ENCODE measurements at regions not wholly inside any gene's neighbourhood (a gene's known extent, or its start where the extent isn't known, plus 50 kb on each side); places are given as distances from the start of the nearest gene placed in this dataset.

DNA sequence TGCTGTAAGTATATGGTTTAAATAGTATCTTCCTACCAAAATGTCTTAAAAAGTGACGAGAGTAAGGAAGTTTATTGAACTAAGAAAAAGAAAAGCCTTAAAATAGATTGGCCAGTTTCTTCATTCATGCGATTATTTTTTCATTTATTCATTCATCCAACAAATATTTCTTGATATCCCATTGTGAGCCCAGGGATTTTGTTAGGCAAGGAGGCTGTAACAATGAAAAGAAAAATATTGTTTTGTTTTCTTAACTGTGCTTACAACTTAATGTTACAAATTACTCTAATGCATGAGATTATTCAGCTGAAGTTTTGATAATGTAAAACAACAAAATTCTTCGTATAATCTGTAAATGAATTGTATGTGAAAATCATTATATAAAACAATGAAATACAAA is 882.0 kb downstream of the LTN1 start:
- H3K4me3 Mint-ChIP-seq: no peak overlapping the region
- H3K36me3 Mint-ChIP-seq: no peaks in the 10 kb centered on the region
- no peaks in the 10 kb centered on the region for H3K9me3 Mint-ChIP-seq
- POLR2A ChIA-PET: no interaction called here
- no peak for ATAC-seq
- no peak for DNase-seq (ENCODE audit: low spot score)
- no peak overlapping the region for H3K27ac Mint-ChIP-seq
- CTCF ChIA-PET: interaction anchor here (1.7 kb wide), 1 partner anchor 226 kb away, joined by 4 read pairs; no protein-coding TSS in a partner anchor
- H3K4me1 Mint-ChIP-seq: no peaks in the 10 kb centered on the region
- TF ChIP-seq ZNF416 (CRISPR knock-in tag; IDR thresholded peaks at IDR 0.05) (no peak), GRHL2 (CRISPR knock-in tag; IDR thresholded peaks at IDR 0.05; ENCODE audit: insufficient replicate concordance, severe bottlenecking) (no peak), GTF2I (CRISPR knock-in tag; conservative IDR thresholded peaks at IDR 0.05) (no peak), RORB (CRISPR knock-in tag; IDR thresholded peaks at IDR 0.05) (no peak), JUN (CRISPR knock-in tag; IDR thresholded peaks at IDR 0.05) (no peak), ZNF396 (CRISPR knock-in tag; IDR thresholded peaks at IDR 0.05; ENCODE audit: borderline replicate concordance) (no peak), SOX15 (CRISPR knock-in tag; IDR thresholded peaks at IDR 0.05) (no peak), EMX1 (CRISPR knock-in tag; IDR thresholded peaks at IDR 0.05) (no peak), ESRRA (CRISPR knock-in tag; IDR thresholded peaks at IDR 0.05; ENCODE audit: borderline replicate concordance) (no peak)
- TF ChIP-seq, protein P1, sequence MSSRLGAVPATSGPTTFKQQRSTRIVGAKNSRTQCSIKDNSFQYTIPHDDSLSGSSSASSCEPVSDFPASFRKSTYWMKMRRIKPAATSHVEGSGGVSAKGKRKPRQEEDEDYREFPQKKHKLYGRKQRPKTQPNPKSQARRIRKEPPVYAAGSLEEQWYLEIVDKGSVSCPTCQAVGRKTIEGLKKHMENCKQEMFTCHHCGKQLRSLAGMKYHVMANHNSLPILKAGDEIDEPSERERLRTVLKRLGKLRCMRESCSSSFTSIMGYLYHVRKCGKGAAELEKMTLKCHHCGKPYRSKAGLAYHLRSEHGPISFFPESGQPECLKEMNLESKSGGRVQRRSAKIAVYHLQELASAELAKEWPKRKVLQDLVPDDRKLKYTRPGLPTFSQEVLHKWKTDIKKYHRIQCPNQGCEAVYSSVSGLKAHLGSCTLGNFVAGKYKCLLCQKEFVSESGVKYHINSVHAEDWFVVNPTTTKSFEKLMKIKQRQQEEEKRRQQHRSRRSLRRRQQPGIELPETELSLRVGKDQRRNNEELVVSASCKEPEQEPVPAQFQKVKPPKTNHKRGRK (CRISPR knock-in tag; IDR thresholded peaks at IDR 0.05; ENCODE audit: borderline replicate concordance): no peak
- TF ChIP-seq, protein P2, sequence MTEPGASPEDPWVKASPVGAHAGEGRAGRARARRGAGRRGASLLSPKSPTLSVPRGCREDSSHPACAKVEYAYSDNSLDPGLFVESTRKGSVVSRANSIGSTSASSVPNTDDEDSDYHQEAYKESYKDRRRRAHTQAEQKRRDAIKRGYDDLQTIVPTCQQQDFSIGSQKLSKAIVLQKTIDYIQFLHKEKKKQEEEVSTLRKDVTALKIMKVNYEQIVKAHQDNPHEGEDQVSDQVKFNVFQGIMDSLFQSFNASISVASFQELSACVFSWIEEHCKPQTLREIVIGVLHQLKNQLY (CRISPR knock-in tag; IDR thresholded peaks at IDR 0.05): no peak
- TF ChIP-seq, protein P3, sequence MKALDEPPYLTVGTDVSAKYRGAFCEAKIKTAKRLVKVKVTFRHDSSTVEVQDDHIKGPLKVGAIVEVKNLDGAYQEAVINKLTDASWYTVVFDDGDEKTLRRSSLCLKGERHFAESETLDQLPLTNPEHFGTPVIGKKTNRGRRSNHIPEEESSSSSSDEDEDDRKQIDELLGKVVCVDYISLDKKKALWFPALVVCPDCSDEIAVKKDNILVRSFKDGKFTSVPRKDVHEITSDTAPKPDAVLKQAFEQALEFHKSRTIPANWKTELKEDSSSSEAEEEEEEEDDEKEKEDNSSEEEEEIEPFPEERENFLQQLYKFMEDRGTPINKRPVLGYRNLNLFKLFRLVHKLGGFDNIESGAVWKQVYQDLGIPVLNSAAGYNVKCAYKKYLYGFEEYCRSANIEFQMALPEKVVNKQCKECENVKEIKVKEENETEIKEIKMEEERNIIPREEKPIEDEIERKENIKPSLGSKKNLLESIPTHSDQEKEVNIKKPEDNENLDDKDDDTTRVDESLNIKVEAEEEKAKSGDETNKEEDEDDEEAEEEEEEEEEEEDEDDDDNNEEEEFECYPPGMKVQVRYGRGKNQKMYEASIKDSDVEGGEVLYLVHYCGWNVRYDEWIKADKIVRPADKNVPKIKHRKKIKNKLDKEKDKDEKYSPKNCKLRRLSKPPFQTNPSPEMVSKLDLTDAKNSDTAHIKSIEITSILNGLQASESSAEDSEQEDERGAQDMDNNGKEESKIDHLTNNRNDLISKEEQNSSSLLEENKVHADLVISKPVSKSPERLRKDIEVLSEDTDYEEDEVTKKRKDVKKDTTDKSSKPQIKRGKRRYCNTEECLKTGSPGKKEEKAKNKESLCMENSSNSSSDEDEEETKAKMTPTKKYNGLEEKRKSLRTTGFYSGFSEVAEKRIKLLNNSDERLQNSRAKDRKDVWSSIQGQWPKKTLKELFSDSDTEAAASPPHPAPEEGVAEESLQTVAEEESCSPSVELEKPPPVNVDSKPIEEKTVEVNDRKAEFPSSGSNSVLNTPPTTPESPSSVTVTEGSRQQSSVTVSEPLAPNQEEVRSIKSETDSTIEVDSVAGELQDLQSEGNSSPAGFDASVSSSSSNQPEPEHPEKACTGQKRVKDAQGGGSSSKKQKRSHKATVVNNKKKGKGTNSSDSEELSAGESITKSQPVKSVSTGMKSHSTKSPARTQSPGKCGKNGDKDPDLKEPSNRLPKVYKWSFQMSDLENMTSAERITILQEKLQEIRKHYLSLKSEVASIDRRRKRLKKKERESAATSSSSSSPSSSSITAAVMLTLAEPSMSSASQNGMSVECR (CRISPR knock-in tag; IDR thresholded peaks at IDR 0.05; ENCODE audit: borderline replicate concordance): no peak
- TF ChIP-seq, protein P4, sequence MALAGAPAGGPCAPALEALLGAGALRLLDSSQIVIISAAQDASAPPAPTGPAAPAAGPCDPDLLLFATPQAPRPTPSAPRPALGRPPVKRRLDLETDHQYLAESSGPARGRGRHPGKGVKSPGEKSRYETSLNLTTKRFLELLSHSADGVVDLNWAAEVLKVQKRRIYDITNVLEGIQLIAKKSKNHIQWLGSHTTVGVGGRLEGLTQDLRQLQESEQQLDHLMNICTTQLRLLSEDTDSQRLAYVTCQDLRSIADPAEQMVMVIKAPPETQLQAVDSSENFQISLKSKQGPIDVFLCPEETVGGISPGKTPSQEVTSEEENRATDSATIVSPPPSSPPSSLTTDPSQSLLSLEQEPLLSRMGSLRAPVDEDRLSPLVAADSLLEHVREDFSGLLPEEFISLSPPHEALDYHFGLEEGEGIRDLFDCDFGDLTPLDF (CRISPR knock-in tag; IDR thresholded peaks at IDR 0.05): no peak
- TF ChIP-seq, protein P5, sequence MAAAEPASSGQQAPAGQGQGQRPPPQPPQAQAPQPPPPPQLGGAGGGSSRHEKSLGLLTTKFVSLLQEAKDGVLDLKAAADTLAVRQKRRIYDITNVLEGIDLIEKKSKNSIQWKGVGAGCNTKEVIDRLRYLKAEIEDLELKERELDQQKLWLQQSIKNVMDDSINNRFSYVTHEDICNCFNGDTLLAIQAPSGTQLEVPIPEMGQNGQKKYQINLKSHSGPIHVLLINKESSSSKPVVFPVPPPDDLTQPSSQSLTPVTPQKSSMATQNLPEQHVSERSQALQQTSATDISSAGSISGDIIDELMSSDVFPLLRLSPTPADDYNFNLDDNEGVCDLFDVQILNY (CRISPR knock-in tag; IDR thresholded peaks at IDR 0.05): no peak
- H3K27me3 Mint-ChIP-seq (ENCODE audit: low read depth): no peaks in the 10 kb centered on the region

DNA sequence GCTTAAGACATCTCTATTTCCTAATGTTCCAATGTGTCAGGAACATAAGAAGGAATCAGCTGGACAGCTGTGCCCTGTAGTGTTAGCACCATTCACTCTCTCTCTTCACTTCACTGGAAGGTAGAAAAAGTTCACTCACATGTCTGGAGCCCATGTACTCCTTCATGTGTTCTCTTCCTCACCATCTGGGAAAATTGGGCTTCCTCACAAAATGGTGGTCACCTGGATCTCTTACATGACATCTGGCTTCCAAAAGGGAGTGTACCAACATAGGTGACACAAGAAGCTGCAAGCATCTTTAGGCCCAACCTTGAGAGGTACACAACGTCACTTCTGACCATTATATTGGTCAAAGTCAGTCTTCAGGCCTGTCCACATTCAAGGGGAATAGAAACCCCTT is 882.6 kb downstream of the LTN1 start:
- Mint-ChIP-seq H3K27ac (no peak overlapping the region), H3K4me1 (no peaks in the 10 kb centered on the region), H3K9me3 (no peaks in the 10 kb centered on the region), H3K27me3 (ENCODE audit: low read depth) (no peaks in the 10 kb centered on the region), H3K36me3 (no peaks in the 10 kb centered on the region), H3K4me3 (no peak overlapping the region)
- ChIA-PET POLR2A (no interaction called here), CTCF (no interaction called here)
- DNase-seq (ENCODE audit: low spot score): no peak
- no peak for ATAC-seq
- TF ChIP-seq, protein P6, sequence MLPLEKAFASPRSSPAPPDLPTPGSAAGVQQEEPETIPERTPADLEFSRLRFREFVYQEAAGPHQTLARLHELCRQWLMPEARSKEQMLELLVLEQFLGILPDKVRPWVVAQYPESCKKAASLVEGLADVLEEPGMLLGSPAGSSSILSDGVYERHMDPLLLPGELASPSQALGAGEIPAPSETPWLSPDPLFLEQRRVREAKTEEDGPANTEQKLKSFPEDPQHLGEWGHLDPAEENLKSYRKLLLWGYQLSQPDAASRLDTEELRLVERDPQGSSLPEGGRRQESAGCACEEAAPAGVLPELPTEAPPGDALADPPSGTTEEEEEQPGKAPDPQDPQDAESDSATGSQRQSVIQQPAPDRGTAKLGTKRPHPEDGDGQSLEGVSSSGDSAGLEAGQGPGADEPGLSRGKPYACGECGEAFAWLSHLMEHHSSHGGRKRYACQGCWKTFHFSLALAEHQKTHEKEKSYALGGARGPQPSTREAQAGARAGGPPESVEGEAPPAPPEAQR (CRISPR knock-in tag; IDR thresholded peaks at IDR 0.05): no peak
- TF ChIP-seq, protein P7, sequence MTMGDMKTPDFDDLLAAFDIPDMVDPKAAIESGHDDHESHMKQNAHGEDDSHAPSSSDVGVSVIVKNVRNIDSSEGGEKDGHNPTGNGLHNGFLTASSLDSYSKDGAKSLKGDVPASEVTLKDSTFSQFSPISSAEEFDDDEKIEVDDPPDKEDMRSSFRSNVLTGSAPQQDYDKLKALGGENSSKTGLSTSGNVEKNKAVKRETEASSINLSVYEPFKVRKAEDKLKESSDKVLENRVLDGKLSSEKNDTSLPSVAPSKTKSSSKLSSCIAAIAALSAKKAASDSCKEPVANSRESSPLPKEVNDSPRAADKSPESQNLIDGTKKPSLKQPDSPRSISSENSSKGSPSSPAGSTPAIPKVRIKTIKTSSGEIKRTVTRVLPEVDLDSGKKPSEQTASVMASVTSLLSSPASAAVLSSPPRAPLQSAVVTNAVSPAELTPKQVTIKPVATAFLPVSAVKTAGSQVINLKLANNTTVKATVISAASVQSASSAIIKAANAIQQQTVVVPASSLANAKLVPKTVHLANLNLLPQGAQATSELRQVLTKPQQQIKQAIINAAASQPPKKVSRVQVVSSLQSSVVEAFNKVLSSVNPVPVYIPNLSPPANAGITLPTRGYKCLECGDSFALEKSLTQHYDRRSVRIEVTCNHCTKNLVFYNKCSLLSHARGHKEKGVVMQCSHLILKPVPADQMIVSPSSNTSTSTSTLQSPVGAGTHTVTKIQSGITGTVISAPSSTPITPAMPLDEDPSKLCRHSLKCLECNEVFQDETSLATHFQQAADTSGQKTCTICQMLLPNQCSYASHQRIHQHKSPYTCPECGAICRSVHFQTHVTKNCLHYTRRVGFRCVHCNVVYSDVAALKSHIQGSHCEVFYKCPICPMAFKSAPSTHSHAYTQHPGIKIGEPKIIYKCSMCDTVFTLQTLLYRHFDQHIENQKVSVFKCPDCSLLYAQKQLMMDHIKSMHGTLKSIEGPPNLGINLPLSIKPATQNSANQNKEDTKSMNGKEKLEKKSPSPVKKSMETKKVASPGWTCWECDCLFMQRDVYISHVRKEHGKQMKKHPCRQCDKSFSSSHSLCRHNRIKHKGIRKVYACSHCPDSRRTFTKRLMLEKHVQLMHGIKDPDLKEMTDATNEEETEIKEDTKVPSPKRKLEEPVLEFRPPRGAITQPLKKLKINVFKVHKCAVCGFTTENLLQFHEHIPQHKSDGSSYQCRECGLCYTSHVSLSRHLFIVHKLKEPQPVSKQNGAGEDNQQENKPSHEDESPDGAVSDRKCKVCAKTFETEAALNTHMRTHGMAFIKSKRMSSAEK (CRISPR knock-in tag; IDR thresholded peaks at IDR 0.05; ENCODE audit: borderline replicate concordance): no peak
- TF ChIP-seq NFE2L1 (CRISPR knock-in tag; IDR thresholded peaks at IDR 0.05) (no peak), ZNF423 (CRISPR knock-in tag; IDR thresholded peaks at IDR 0.05) (no peak), JAZF1 (CRISPR knock-in tag; IDR thresholded peaks at IDR 0.05) (no peak)
- TF ChIP-seq, protein P8, sequence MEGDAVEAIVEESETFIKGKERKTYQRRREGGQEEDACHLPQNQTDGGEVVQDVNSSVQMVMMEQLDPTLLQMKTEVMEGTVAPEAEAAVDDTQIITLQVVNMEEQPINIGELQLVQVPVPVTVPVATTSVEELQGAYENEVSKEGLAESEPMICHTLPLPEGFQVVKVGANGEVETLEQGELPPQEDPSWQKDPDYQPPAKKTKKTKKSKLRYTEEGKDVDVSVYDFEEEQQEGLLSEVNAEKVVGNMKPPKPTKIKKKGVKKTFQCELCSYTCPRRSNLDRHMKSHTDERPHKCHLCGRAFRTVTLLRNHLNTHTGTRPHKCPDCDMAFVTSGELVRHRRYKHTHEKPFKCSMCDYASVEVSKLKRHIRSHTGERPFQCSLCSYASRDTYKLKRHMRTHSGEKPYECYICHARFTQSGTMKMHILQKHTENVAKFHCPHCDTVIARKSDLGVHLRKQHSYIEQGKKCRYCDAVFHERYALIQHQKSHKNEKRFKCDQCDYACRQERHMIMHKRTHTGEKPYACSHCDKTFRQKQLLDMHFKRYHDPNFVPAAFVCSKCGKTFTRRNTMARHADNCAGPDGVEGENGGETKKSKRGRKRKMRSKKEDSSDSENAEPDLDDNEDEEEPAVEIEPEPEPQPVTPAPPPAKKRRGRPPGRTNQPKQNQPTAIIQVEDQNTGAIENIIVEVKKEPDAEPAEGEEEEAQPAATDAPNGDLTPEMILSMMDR (IDR thresholded peaks at IDR 0.05): no peak
